MM.1S (cell line): ENCODE measurements at regions not wholly inside any gene's neighbourhood (a gene's known extent, or its start where the extent isn't known, plus 50 kb on each side); places are given as distances from the start of the nearest gene placed in this dataset.

Source experiments
- DNase-seq: peaks from one replicate; pipeline ENCODE4 v3.0.0-alpha.2; 2015
- H2AFZ ChIP-seq: fragments of 300-600 bp; sonication (generic); 2 replicates; pipeline ENCODE4 v1.6.0; 2016; ENCODE audit warnings: antibody characterized with exemption, low read length
- H3F3A ChIP-seq: fragments of 300-600 bp; sonication (generic); 2 replicates; pipeline ENCODE4 v1.6.1; 2016; ENCODE audit warnings: mild to moderate bottlenecking, antibody characterized with exemption, low read length, moderate library complexity, mixed read lengths; ENCODE audit not compliant: insufficient read depth
- H3K27ac ChIP-seq: fragments of 300-600 bp; sonication (generic); 2 replicates; pipeline ENCODE4 v1.5.1; 2016; ENCODE audit warnings: mild to moderate bottlenecking, low read length
- H3K27me3 ChIP-seq: fragments of 300-600 bp; sonication (generic); replicated peaks from 2 replicates; pipeline ENCODE4 v1.6.0; 2016; ENCODE audit warnings: low read length; ENCODE audit not compliant: insufficient read depth
- H3K36me3 ChIP-seq: fragments of 300-600 bp; sonication (generic); replicated peaks from 2 replicates; pipeline ENCODE4 v1.6.1; 2016; ENCODE audit warnings: mild to moderate bottlenecking, low read length, mixed read lengths; ENCODE audit not compliant: insufficient read depth
- H3K4me1 ChIP-seq: fragments of 300-600 bp; sonication (generic); 2 replicates; pipeline ENCODE4 v1.6.1; 2016; ENCODE audit warnings: low read length, mixed read lengths
- H3K4me2 ChIP-seq: fragments of 300-600 bp; sonication (generic); 2 replicates; pipeline ENCODE4 v1.6.0; 2016; ENCODE audit warnings: low read depth, low read length
- H3K4me3 ChIP-seq: fragments of 300-600 bp; sonication (generic); 2 replicates; pipeline ENCODE4 v1.5.1; 2016; ENCODE audit warnings: low read length, mixed read lengths
- H3K79me2 ChIP-seq: fragments of 300-600 bp; sonication (generic); 2 replicates; pipeline ENCODE4 v1.6.1; 2016; ENCODE audit warnings: mixed run types, low read length, mixed read lengths
- H3K9ac ChIP-seq: fragments of 300-600 bp; sonication (generic); 2 replicates; pipeline ENCODE4 v1.6.1; 2016; ENCODE audit warnings: low read length, mixed read lengths
- H3K9me2 ChIP-seq: fragments of 300-600 bp; sonication (generic); replicated peaks from 2 replicates; pipeline ENCODE4 v1.6.1; 2016; ENCODE audit warnings: mild to moderate bottlenecking, low read length, mixed read lengths; ENCODE audit not compliant: insufficient read depth
- H3K9me3 ChIP-seq: fragments of 300-600 bp; sonication (generic); replicated peaks from 2 replicates; pipeline ENCODE4 v1.6.1; 2016; ENCODE audit warnings: mild to moderate bottlenecking, low read length, mixed read lengths; ENCODE audit not compliant: insufficient read depth
- H4K20me1 ChIP-seq: fragments of 300-600 bp; sonication (generic); 2 replicates; pipeline ENCODE4 v1.6.1; 2016; ENCODE audit warnings: mild to moderate bottlenecking, low read length, moderate library complexity, mixed read lengths; ENCODE audit not compliant: insufficient read depth
- CTCF ChIP-seq: fragments of 300-600 bp; sonication (generic); IDR thresholded peaks from 2 replicates; pipeline ENCODE4 v1.5.1; 2016; ENCODE audit warnings: antibody characterized with exemption, low read length, mixed read lengths
- EZH2 ChIP-seq: fragments of 300-600 bp; sonication (generic); optimal IDR thresholded peaks from 2 replicates; pipeline ENCODE3; 2017; ENCODE audit warnings: low read depth, mild to moderate bottlenecking, antibody characterized with exemption, low read length, mixed read lengths
- EZH2phosphoT487 ChIP-seq: fragments of 300-600 bp; sonication (generic); IDR thresholded peaks from 2 replicates; pipeline ENCODE4 v1.6.1; 2018; ENCODE audit warnings: antibody characterized with exemption, low read length

- Histone ChIP-seq H3K27me3 (peaks cover 76% of the 10 kb centered on the region), H3K9me3 (no peaks in the 10 kb centered on the region), H3K79me2 (no peaks in the 10 kb centered on the region), H3K27ac (no peak overlapping the region), H3F3A (no peaks in the 10 kb centered on the region), H4K20me1 (no peaks in the 10 kb centered on the region), H3K4me3 (no peak overlapping the region), H3K4me1 (no peaks in the 10 kb centered on the region), H3K9ac (no peak overlapping the region), H2AFZ (no peak overlapping the region), H3K9me2 (no peaks in the 10 kb centered on the region), H3K4me2 (no peak overlapping the region), H3K36me3 (no peaks in the 10 kb centered on the region)
- DNase-seq = no peak
- TF ChIP-seq EZH2phosphoT487 (no peak), CTCF (no peak), EZH2 (no peak)
Measured at GRCh38 chr20:63132131-63132714, 83.7 kb downstream of the YTHDF1 start.

DNA sequence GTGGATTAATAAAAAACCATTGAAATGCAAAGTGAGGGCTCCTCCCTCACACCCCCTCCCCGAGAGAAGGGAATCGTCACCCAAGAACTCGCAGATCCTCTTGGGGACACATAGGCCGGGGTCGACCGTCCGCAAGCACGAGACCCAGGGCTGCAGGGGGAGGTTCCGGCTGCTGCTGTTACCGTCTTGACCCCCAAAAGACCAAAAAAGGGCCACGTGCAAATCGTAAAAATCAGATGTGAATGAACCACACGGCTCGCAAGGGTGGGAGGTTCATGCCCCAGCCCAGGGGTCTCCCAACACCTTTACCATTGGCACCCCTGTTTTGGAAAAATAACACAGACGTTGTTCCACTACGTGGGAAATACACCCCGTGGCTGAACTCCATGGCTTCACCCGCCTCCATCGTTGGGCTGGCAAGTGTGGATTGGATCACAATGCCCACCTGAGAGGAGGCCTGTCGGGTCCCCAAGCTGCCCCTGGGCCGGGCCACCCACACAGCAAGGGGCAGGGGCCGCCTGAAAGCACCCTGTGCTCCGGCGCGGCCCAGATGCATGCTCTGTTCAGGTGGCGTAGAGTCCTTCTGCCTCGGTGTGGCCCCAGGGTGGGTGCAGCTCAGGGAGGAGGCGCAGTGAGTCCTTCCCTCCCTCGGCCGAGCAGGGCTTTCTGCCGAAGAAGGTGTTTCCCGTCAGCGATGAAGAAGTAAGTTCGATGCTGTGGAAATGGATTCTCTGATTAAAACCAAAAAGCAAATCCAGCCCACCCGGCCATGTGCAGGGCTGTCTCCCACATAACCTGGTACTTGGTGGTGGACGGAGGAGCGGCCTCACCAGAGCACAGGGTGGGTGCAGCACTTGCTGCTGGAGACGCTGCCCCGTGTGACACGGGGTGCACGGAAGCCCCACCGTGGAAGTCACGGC lies 85.0 kb downstream of the YTHDF1 start:
- no peak overlapping the region for H3K9ac ChIP-seq
- DNase-seq = no peak
- H3K27me3 ChIP-seq = peaks cover 76% of the 10 kb centered on the region
- no peak overlapping the region for H3K27ac ChIP-seq
- no peak overlapping the region for H3K4me2 ChIP-seq
- no peaks in the 10 kb centered on the region for H4K20me1 ChIP-seq
- no peaks in the 10 kb centered on the region for H3F3A ChIP-seq
- TF ChIP-seq EZH2 (peak; percentile 34), CTCF (no peak)
- H3K9me2 ChIP-seq = no peaks in the 10 kb centered on the region
- no peak overlapping the region for H3K4me3 ChIP-seq
- H3K79me2 ChIP-seq = no peaks in the 10 kb centered on the region
- H3K36me3 ChIP-seq = no peaks in the 10 kb centered on the region
- H2AFZ ChIP-seq = no peak overlapping the region
- no peaks in the 10 kb centered on the region for H3K9me3 ChIP-seq
- H3K4me1 ChIP-seq = no peaks in the 10 kb centered on the region

DNA sequence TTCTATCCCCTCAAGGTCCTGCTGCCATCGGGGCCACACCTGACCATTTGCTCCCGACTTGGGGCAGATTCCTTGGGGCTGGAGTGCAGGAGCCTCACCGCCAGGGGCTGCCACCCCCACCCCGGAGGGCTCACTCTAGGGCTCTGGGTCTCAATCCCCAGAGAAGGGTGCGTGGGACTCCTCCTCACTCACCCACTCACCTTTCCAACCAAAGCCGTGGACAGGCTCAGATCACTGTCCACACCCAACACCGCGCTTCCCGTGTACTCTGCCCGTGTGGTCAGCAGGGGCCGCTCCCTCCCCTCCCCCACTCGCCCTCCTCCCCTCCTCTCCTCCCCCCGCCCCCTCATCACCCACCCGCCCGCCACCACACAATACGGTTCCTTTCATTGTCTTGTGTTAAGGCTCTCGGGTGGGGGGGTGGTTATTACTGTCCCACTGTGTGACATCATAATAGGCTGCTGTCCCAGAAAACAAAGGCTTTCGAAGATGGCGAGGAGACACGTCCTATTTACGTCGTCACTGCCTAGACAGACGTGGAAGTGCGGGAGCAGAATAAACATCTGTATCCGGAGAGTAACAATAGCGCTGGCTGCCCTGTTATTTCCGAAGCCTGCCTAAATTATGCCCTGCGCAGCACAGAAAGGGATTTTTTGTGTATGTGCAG lies 85.8 kb downstream of the YTHDF1 start:
- no peaks in the 10 kb centered on the region for H3K79me2 ChIP-seq
- no peak overlapping the region for H3K4me2 ChIP-seq
- no peaks in the 10 kb centered on the region for H3F3A ChIP-seq
- no peaks in the 10 kb centered on the region for H3K4me1 ChIP-seq
- no peaks in the 10 kb centered on the region for H3K9me2 ChIP-seq
- no peaks in the 10 kb centered on the region for H3K9me3 ChIP-seq
- no peak overlapping the region for H3K4me3 ChIP-seq
- H3K27me3 ChIP-seq = peaks cover 81% of the 10 kb centered on the region
- no peak overlapping the region for H3K9ac ChIP-seq
- no peak overlapping the region for H2AFZ ChIP-seq
- H4K20me1 ChIP-seq = no peaks in the 10 kb centered on the region
- no peak for TF ChIP-seq CTCF
- no peak for TF ChIP-seq EZH2phosphoT487
- no peak for TF ChIP-seq EZH2
- no peaks in the 10 kb centered on the region for H3K36me3 ChIP-seq
- no peak overlapping the region for H3K27ac ChIP-seq
- DNase-seq = no peak
